Fibroblast of lung (primary cell): ENCODE measurements at regions not wholly inside any gene's neighbourhood (a gene's known extent, or its start where the extent isn't known, plus 50 kb on each side); places are given as distances from the start of the nearest gene placed in this dataset.

Experiments
- CTCF ChIP-seq, 2 donors: IDR thresholded peaks in 1 of 2; conservative IDR thresholded peaks in 1 of 2; 1 replicate in 1 of 2; 2 replicates in 1 of 2; pipeline ENCODE4 v1.5.1; 2011 to 2012; ENCODE audit warnings: low read length in 2 of 2, control low read depth in 1 of 2, inconsistent platforms in 1 of 2, low read depth in 1 of 2, mild to moderate bottlenecking in 1 of 2
- EZH2 ChIP-seq: IDR thresholded peaks from 2 replicates; pipeline ENCODE4 v1.5.1; 2012; ENCODE audit warnings: low read length, control low read depth, mild to moderate bottlenecking; ENCODE audit errors: missing control alignments

GRCh38 chr9:107982001-107982400, 492.4 kb upstream of the KLF4 start:
- TF ChIP-seq CTCF (conservative IDR thresholded peaks at IDR 0.05 in 1 of 2, IDR thresholded peaks at IDR 0.05 in 1 of 2; ENCODE audit: low read depth in 1 of 2, low read length in 2 of 2) (no peak), EZH2 (no peak)
